ENCODE measurements at regions not wholly inside any gene's neighbourhood (a gene's known extent, or its start where the extent isn't known, plus 50 kb on each side); places are given as distances from the start of the nearest gene placed in this dataset.

DNA sequence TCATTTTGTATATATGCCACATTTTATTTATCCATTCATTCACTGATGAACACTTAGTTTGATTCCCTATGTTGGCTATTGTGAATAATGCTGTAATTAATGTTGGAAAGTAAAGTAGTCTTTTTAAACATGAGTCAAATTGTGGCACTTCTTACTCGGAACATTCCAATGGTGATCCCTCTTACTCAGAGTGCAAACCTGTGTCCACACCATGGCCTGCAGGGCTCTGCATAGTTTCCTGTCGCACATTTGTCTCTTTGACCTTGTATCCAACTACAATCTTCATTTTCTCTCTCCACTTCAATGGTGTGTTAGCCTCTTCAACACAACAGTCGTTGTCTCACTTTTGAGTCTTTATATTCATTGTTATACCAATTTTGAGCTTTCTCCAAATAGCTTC, 98.1 kb upstream of the PAPPA start:
- Mint-ChIP-seq H3K4me3 (ENCODE audit: low read depth) (no peak overlapping the region), H3K27ac (no peak overlapping the region), H3K36me3 (ENCODE audit: insufficient read depth) (no peaks in the 10 kb centered on the region), H3K27me3 (peaks cover 12% of the 10 kb centered on the region), H3K9me3 (ENCODE audit: low read depth) (no peaks in the 10 kb centered on the region), H3K4me1 (ENCODE audit: low read depth) (no peaks in the 10 kb centered on the region)
- no peak for DNase-seq (ENCODE audit: low spot score, unreplicated experiment)
- TF ChIP-seq, protein P1, sequence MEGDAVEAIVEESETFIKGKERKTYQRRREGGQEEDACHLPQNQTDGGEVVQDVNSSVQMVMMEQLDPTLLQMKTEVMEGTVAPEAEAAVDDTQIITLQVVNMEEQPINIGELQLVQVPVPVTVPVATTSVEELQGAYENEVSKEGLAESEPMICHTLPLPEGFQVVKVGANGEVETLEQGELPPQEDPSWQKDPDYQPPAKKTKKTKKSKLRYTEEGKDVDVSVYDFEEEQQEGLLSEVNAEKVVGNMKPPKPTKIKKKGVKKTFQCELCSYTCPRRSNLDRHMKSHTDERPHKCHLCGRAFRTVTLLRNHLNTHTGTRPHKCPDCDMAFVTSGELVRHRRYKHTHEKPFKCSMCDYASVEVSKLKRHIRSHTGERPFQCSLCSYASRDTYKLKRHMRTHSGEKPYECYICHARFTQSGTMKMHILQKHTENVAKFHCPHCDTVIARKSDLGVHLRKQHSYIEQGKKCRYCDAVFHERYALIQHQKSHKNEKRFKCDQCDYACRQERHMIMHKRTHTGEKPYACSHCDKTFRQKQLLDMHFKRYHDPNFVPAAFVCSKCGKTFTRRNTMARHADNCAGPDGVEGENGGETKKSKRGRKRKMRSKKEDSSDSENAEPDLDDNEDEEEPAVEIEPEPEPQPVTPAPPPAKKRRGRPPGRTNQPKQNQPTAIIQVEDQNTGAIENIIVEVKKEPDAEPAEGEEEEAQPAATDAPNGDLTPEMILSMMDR (IDR thresholded peaks at IDR 0.05; ENCODE audit: unreplicated experiment) = no peak

DNA sequence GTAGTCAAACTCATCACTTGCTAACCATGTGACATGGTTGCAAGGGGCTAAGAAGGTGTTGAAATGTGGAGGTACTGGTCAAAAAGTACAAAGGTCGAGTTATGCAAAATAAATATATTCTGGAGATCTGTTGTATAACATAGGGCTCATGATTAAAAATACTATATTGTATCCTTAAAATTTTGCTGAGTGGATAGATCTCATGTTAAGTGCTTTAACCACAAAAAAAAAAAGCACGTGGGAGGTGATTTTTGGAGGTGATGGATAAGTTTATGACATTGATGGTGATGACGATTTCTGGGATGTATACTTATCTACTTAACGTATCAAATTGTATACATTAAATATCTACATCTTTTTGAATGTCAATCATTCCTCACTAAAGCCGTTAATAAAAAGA, 96.2 kb upstream of the PAPPA start:
- no peak overlapping the region for H3K4me3 Mint-ChIP-seq (ENCODE audit: low read depth)

GRCh38 chr9:116058421-116058820, 95.2 kb upstream of the PAPPA start:
- no peaks in the 10 kb centered on the region for H3K9me3 Mint-ChIP-seq (ENCODE audit: low read depth)
- no peak overlapping the region for H3K27ac Mint-ChIP-seq
- H3K4me1 Mint-ChIP-seq (ENCODE audit: low read depth) = no peaks in the 10 kb centered on the region
- no peaks in the 10 kb centered on the region for H3K36me3 Mint-ChIP-seq (ENCODE audit: insufficient read depth)
- no peak for DNase-seq (ENCODE audit: low spot score, unreplicated experiment)
- H3K27me3 Mint-ChIP-seq = peaks cover 3% of the 10 kb centered on the region
- no peak overlapping the region for H3K4me3 Mint-ChIP-seq (ENCODE audit: low read depth)
- TF ChIP-seq, protein P1 (IDR thresholded peaks at IDR 0.05; ENCODE audit: unreplicated experiment) = no peak

More for the DNA sequence above, 96.2 kb upstream of the PAPPA start:
- H3K27ac Mint-ChIP-seq = no peak overlapping the region
- DNase-seq (ENCODE audit: low spot score, unreplicated experiment) = no peak
- no peaks in the 10 kb centered on the region for H3K4me1 Mint-ChIP-seq (ENCODE audit: low read depth)
- H3K9me3 Mint-ChIP-seq (ENCODE audit: low read depth) = no peaks in the 10 kb centered on the region
- TF ChIP-seq, protein P1 (IDR thresholded peaks at IDR 0.05; ENCODE audit: unreplicated experiment) = no peak
- no peaks in the 10 kb centered on the region for H3K36me3 Mint-ChIP-seq (ENCODE audit: insufficient read depth)
- peaks cover 5% of the 10 kb centered on the region for H3K27me3 Mint-ChIP-seq

- no peaks in the 10 kb centered on the region for H3K27me3 Mint-ChIP-seq
- H3K9me3 Mint-ChIP-seq (ENCODE audit: low read depth) = no peaks in the 10 kb centered on the region
- H3K27ac Mint-ChIP-seq = no peak overlapping the region
- TF ChIP-seq, protein P1 (IDR thresholded peaks at IDR 0.05; ENCODE audit: unreplicated experiment) = no peak
- no peak for DNase-seq (ENCODE audit: low spot score, unreplicated experiment)
- no peaks in the 10 kb centered on the region for H3K36me3 Mint-ChIP-seq (ENCODE audit: insufficient read depth)
- H3K4me3 Mint-ChIP-seq (ENCODE audit: low read depth) = no peak overlapping the region
- no peaks in the 10 kb centered on the region for H3K4me1 Mint-ChIP-seq (ENCODE audit: low read depth)
Measured at GRCh38 chr9:116059466-116059865, 94.1 kb upstream of the PAPPA start.

DNA sequence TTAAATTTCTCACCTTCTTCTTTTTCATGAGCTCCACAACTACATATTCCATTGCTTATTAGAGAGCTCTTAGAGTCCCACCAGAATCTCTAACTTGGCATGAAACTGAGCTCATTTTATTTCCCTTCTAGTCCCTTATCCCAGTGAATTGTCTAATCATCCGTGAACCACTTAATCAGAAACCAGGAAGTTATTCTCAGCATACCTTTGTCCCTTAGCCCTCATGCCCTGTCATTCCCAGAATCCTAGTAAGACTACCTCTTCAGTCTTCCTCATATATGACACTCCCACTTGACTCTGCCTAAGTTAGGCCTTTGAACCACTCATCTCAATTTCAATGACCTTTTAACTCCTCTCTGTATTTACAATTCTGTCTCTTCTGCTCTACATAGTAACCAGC, 93.0 kb upstream of the PAPPA start:
- H3K36me3 Mint-ChIP-seq (ENCODE audit: insufficient read depth) = no peaks in the 10 kb centered on the region
- TF ChIP-seq, protein P1 (IDR thresholded peaks at IDR 0.05; ENCODE audit: unreplicated experiment) = no peak

More for the DNA sequence above, 93.0 kb upstream of the PAPPA start:
- Mint-ChIP-seq H3K4me1 (ENCODE audit: low read depth) (no peaks in the 10 kb centered on the region), H3K27ac (no peak overlapping the region), H3K4me3 (ENCODE audit: low read depth) (no peak overlapping the region), H3K9me3 (ENCODE audit: low read depth) (no peaks in the 10 kb centered on the region), H3K27me3 (no peaks in the 10 kb centered on the region)
- DNase-seq (ENCODE audit: low spot score, unreplicated experiment) = no peak
